Umbilical cord (tissue), 1 donor: ENCODE measurements at regions not wholly inside any gene's neighbourhood (a gene's known extent, or its start where the extent isn't known, plus 50 kb on each side); places are given as distances from the start of the nearest gene placed in this dataset.

Experiments
- DNase-seq: peaks from one replicate; pipeline ENCODE4 v3.0.0-alpha.2; 2015; ENCODE audit warnings: low spot score

DNA sequence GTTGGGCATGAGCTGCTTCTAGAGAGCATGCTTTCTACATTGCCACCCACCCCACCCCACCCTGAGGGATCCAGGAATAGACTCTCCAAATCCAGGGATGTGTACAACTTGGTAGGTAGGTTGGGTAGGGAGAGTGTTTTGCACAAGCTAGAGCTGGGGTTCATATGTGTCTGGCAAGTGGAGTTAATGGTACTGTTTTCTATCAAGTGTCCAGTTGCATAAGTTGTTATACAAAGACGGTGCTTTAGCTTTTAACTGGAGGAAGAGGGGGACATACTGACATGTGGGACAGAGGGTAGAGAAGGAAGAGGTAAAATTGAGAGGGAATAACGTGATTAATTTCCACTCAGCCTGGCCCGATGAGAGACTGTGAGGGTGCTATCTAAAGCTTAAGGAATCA lies 51.0 kb upstream of the TNC start:
- no peak for DNase-seq

DNA sequence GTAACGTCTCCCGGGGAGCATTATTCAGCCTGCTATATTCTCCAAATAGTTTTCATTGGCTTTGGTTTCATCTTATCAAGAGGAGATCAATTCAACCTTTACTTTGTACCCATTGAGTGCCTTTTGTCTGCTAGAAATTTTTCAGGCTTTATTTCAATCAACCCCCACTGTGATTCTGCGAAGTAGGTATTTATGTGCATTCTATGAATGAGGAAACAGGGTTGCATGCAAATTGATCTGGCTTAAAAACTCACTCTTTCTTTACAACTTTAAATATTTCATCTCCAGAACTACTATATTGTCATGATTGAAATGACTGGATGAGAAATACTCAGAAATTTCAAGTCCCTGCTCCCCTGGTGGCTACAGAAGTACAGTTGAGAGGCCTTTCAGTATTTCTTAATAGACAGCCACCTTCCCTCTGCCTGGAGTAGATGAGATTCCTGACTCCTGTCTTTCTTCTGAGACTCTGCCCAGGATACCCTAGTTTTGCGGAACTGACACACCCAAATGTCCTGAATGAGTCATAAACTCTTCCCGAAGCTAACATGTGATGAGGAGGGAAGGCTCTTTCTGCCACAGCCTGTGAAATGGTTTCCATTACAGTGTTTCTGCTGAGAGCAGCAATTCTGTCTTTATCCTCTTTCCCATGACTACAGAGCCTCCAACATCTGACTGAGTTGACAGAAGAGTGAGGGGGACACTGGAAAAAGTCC lies 52.6 kb upstream of the TNC start:
- DNase-seq = peak; percentile 62

DNA sequence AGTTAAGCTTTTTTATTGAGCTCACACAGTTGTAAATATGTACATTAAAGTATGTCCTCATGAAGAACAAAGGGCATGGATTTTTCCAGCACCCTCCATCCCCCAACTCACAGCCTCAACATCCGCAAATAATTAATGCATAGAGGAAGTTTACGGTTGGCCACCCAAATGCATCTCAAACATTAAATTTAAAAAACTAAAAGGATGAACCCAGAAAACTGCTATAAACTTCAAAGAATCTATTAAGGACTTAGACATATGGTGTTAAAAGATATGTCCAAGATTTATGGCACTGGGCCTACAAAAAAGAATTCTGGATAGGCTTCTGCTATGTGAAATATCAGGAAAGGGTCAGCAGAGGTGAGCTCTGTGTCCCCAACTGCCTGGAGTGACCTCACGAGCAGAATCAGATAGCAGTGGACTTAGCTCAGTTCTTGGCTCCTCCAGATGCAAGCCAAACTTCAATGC lies 54.0 kb upstream of the TNC start:
- DNase-seq = no peak

GRCh38 chr9:115182264-115182663 lies 64.3 kb upstream of the TNC start:
- no peak for DNase-seq

- no peak for DNase-seq
Observed at GRCh38 chr9:115183436-115183835, 65.5 kb upstream of the TNC start.

DNA sequence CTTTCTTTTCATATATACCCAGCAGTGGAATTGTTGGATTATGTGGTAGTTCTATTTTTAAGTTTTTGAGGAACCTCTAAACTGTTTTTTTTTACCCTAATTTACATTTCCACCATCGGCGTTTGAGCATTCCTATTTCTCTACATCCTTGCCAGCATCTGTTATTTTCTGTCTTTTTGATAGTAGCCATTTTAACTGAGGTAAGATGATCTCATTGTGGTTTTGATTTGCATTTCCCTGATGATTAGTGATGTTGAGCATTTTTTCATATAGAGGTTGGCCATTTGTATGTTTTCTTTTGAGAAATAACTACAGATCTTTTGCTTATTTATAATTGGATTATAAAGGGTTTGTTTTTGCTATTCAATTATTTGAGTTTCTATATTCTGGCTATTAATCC lies 71.7 kb upstream of the TNC start:
- no peak for DNase-seq

DNA sequence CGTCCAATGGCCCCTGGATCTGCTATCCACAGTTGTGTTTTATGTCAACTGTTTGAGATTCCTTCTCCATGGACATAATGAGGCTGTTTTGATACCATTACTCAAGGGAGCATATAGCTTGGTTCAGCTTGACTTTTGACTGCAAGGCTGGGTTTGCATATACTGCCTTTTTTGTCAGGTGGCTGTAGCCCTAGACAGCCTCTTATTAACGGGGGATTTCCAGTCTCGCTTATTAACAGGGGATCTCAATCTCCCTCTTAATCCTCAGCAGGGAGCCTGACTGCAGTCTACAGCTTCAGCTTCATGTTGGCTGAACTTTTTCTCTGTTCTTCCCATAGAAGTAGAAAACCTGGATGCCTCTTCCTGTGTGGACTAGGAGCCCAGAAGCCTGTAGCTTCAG lies 73.7 kb upstream of the TNC start:
- no peak for DNase-seq

DNA sequence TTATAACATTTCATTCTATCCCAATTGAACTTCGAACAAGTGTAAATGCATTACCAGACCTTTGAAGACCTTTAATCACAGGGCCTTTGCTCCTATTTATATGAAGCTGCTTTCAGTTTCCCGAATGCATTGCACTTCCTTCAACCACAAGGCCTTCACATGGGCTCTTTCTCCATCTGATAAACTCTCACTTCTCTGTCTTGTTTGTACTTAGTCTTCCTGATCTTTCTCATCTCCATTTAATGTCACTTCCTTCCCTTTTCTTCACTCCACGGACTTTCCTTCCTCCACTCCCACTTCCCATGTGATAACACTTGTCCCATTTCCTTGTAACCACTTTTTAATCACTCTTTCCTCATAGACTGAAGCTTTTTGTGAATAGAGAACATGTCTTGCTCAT lies 74.3 kb upstream of the TNC start:
- DNase-seq = no peak

- DNase-seq = no peak
Observed at GRCh38 chr9:115192835-115193525, 75.0 kb upstream of the TNC start.

GRCh38 chr9:115193777-115194176 lies 75.8 kb upstream of the TNC start:
- DNase-seq = no peak

DNA sequence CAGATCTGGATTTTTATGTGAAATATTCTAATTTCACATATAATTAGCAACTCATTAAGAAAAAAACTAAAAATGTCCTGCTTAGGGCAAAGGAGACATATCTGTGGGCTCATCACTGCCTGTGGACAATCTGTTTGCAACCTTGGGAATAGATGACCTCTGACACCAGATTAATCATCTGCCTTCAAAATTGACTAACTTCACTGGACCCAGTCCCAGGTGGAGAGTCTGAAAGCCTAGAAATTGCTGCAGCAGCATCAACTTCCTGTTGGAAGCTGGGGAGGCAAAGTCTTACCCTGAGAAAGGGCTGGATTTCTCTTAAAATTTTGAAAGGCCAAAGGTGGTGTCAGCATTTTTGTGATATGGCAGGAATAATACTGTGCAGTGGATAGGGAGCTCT lies 76.3 kb upstream of the TNC start:
- DNase-seq = no peak

- no peak for DNase-seq
Observed at GRCh38 chr9:115195912-115196311, 78.0 kb upstream of the TNC start.

DNA sequence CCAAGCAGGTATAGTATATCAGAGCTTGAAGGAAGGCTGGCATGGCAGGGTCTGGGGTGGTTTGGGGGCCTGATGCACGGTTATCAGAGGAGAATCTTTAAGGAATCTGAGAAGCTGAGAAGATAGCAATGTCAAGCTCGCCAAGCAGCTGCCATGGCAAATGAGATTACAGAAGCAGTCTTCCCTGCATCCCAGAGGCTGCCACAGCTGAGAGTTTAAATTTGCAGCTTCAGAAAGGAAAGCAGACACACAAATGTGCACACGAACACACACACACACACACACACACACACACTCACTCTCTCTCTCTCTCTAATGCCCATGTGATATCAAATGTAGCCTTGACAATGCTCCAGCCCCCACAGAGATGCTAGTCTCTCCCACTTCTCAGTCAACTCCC lies 79.0 kb upstream of the TNC start:
- no peak for DNase-seq

DNA sequence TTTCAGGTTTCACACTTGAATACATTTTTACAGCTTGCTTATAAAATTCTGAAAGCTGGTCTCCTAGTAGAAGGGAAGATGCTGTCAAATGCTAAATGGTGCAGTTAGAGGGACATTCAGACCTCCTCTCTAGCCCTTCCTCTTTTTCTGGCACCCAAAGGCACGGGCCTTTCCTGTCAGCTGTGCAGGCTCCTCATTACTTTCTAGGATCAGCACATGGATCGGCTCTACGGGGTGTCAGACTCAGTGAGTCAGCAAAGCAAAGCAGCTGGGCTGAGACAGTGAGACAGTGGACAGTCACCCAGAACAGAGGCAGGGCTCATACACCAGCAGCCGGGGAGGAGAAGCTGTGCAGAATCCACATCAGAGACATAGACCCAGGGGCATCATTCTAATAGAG lies 80.0 kb upstream of the TNC start:
- DNase-seq = peak; percentile 49

DNA sequence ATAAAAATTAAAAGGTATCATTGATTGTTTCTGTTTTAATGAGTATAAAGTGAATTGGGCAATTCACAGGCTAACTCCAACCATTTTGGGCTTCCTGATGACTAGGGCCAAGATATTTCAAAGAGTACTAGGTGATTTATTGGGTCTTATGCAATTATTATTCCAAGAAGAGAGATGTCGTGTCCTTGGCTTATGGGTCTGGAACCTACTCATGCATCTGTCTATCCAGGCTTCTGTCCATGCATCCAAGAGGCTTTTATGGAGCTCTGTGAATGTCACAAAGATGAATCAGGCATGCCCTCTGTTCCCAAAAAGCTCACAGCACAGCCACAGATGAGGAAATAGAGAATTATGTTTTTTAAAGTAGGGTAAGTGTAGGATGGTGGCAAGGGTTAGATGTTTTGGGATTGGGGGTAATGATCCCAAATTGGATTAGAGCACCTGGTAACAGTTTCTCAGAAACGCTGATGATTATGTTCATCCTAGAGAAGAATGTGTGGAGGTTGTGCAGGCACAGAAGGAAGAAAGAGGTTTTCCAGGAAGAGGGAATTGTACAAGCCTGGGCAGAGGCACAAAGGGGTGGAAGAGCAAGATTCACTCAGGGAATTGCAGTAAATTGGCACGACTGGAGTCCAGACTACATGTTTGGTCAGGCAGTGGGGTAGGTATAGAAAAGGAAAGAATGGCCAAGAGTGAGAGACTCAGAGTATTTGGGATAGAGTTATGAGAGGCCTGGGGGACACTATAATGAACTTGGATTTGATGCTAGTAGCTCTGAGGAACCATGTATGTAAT lies 83.0 kb upstream of the TNC start:
- DNase-seq = no peak

DNA sequence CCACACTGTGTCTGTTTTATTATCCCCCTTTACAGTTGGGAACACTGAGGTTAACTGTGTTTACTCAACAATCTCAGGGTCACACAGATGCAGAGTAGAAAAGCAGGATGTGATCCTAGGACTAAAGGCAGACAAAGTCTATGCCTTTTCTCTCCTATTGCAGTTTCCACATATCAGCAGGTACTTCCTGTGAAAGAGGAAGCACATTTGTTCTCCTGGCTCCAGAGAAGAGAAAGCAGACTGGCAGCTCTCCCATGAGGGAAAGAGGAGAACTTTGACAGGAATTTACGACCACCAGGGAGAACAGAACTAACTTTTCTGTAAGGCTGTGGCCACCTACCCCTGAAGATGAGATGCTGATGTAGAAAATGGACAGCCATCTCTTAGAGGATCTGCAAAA lies 84.2 kb upstream of the TNC start:
- DNase-seq = no peak

DNA sequence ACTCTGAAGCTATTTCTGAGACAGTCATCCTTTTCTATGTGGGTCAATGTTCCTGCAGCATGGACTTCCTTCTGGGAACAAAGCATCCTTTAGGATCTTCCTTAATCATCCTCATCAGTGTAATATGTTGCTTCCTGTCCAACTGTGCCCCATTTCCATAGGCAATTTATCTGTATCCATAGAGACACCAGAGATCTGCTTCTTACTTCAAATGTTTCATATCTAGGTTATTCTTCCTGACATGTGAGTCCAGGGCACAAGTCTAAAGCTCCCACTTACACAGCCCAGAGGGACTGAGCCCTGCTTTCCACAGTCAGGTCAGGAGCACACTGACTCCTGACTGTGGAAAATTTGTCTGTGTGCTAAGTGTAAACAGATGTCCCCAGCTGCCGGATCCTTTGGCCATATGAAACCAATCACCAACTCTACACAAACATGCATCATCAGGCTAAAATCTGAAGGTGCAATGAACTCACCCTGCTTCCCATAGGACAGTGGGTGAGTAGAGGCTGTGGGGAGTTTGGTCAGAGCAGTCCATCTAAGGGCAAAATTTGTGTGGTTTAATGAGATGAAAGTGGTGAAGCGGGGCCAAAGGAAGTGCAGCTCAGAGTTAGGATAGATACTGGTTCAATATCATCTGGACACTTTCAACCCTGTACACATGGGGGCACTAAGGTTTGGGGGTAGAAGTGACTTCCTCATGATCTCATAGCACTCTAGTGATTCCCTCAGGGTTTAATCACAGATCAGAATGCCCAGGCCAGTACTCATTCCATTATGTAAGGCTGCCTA lies 85.2 kb upstream of the TNC start:
- no peak for DNase-seq

DNA sequence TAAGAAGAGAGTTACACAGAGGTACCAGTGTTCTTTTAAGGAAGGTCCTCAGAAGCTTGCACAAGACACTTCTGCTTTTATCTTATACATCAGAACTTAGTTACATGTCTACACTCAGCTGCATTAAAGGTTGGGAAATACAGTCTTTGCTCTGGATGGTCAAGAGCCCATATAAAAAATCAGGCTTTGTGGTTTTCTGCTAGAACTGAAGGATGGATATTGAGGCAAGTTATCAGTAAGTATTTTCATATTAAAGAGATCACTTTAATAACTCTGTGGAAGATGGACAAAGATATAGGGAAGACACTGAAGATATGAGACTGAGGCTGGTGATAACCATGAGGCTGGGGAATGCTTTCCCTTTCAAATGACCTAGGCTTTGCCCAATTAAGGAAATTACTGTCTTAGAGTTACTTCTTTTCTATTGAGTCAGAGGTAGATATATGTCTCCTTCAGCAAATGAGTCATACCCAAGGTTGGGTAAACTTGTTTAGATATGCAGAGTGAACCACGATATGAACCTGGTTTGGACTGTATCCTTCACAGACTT lies 87.0 kb upstream of the TNC start:
- peak; percentile 79 for DNase-seq

DNA sequence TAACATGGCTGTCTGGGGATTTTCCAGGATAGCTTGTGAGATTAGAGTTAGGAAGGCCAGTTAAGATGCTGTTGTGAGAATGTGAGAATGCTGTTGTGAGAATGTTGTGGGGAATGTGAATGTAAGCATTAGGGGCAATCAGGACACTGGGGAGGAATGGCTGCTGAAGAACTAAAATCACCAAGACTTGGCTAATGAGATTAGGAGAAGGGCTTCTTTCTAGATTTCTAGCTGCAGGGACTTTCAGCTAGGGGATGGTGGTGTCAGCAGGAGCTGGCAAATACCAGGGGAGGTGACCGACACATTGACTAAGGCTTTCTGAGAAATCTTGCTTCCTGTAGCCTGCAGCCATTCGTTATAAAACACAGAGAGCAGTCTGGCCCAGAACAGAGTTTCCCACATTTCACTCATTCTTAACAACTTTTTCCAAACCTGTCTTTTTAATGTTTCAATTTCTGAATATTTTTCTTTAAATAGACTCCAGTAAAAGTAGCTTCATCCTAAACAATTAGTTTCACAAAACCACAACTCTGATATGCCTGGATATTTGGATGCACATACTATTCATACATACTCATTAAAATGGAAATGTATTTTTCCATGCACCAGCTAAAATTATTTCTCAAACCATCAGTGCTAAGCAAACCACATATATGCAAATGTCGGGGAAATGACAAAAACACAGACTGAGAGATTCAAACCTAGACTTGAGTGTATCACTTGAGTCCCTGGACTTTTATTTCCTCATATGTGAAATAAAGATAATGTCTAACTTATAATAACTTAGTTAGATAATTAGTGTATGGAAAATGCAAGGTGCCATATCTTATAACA lies 89.3 kb upstream of the TNC start:
- DNase-seq = no peak

- peak; percentile 91 for DNase-seq
Observed at GRCh38 chr9:115208501-115208900, 90.5 kb upstream of the TNC start.
